Kidney epithelial cell (primary cell): ENCODE measurements at regions not wholly inside any gene's neighbourhood (a gene's known extent, or its start where the extent isn't known, plus 50 kb on each side); places are given as distances from the start of the nearest gene placed in this dataset.

ENCODE experiments used
- DNase-seq: peaks from one replicate; pipeline ENCODE4 v3.0.0-alpha.2; 2010; ENCODE audit warnings: low read depth
- H3K27me3 ChIP-seq: 2 replicates; pipeline ENCODE4 v1.6.0; 2011; ENCODE audit warnings: low read length; ENCODE audit not compliant: control insufficient read depth, insufficient read depth
- H3K36me3 ChIP-seq: 2 replicates; pipeline ENCODE4 v1.5.1; 2011; ENCODE audit warnings: low read length; ENCODE audit not compliant: control insufficient read depth, insufficient read depth
- H3K4me3 ChIP-seq: 2 replicates; pipeline ENCODE4 v1.5.1; 2011; ENCODE audit warnings: low read depth, mild to moderate bottlenecking, control low read depth, low read length
- CTCF ChIP-seq: IDR thresholded peaks from 2 replicates; pipeline ENCODE4 v1.5.1; 2011; ENCODE audit warnings: mild to moderate bottlenecking, moderate library complexity, low read length, control low read depth, inconsistent platforms; ENCODE audit not compliant: insufficient read depth, poor library complexity, severe bottlenecking

GRCh38 chr18:67670024-67670543 lies 153.6 kb upstream of the DSEL start:
- no peak for TF ChIP-seq CTCF
- H3K4me3 ChIP-seq, result no peak overlapping the region
- H3K27me3 ChIP-seq, result no peaks in the 10 kb centered on the region
- no peaks in the 10 kb centered on the region for H3K36me3 ChIP-seq
- no peak for DNase-seq

GRCh38 chr18:67665266-67665665 lies 148.7 kb upstream of the DSEL start:
- H3K4me3 ChIP-seq, result no peak overlapping the region
- H3K27me3 ChIP-seq, result no peaks in the 10 kb centered on the region
- DNase-seq, result peak; percentile 32
- H3K36me3 ChIP-seq, result no peaks in the 10 kb centered on the region
- TF ChIP-seq CTCF, result no peak

GRCh38 chr18:67662996-67663395 lies 146.5 kb upstream of the DSEL start:
- no peak for TF ChIP-seq CTCF
- no peak overlapping the region for H3K4me3 ChIP-seq
- no peaks in the 10 kb centered on the region for H3K27me3 ChIP-seq
- DNase-seq, result no peak
- no peaks in the 10 kb centered on the region for H3K36me3 ChIP-seq

- no peaks in the 10 kb centered on the region for H3K27me3 ChIP-seq
- DNase-seq, result no peak
- no peak for TF ChIP-seq CTCF
- no peak overlapping the region for H3K4me3 ChIP-seq
- H3K36me3 ChIP-seq, result no peaks in the 10 kb centered on the region
Measured at GRCh38 chr18:67661555-67661954, 145.0 kb upstream of the DSEL start.

GRCh38 chr18:67654101-67654500 lies 137.6 kb upstream of the DSEL start:
- no peak overlapping the region for H3K4me3 ChIP-seq
- DNase-seq, result no peak
- no peak for TF ChIP-seq CTCF
- no peaks in the 10 kb centered on the region for H3K36me3 ChIP-seq
- no peaks in the 10 kb centered on the region for H3K27me3 ChIP-seq

- TF ChIP-seq CTCF, result no peak
- no peak overlapping the region for H3K4me3 ChIP-seq
- no peak for DNase-seq
- H3K27me3 ChIP-seq, result no peaks in the 10 kb centered on the region
- H3K36me3 ChIP-seq, result no peaks in the 10 kb centered on the region
Measured at GRCh38 chr18:67652288-67652687, 135.8 kb upstream of the DSEL start.
